KMS-11 (cell line): ENCODE measurements at regions not wholly inside any gene's neighbourhood (a gene's known extent, or its start where the extent isn't known, plus 50 kb on each side); places are given as distances from the start of the nearest gene placed in this dataset.
"Not testable (repeated sequence)": the region's sequence is repeated elsewhere in the genome, so short reads cannot be mapped to it uniquely, and the experiment has no call there.

Source experiments
- H2AFZ ChIP-seq: fragments of 200-600 bp; sonication (generic); 2 replicates; pipeline ENCODE4 v1.6.1; 2016; ENCODE audit warnings: antibody characterized with exemption, mixed run types, low read depth
- H3K27ac ChIP-seq: fragments of 200-600 bp; sonication (generic); 2 replicates; pipeline ENCODE4 v1.6.1; 2016; ENCODE audit warnings: mild to moderate bottlenecking, mixed run types
- H3K27me3 ChIP-seq: fragments of 200-600 bp; sonication (generic); 2 replicates; pipeline ENCODE4 v1.6.1; 2017; ENCODE audit warnings: mild to moderate bottlenecking, low read depth, mixed run types, moderate library complexity; ENCODE audit not compliant: insufficient read depth
- H3K36me3 ChIP-seq: fragments of 200-600 bp; sonication (generic); 2 replicates; pipeline ENCODE4 v1.6.1; 2017; ENCODE audit warnings: mild to moderate bottlenecking, mixed run types; ENCODE audit not compliant: insufficient read depth
- H3K4me1 ChIP-seq: fragments of 200-600 bp; sonication (generic); 2 replicates; pipeline ENCODE4 v1.6.1; 2016; ENCODE audit warnings: mild to moderate bottlenecking, low read depth, mixed run types; ENCODE audit not compliant: poor library complexity, severe bottlenecking
- H3K4me2 ChIP-seq: fragments of 200-600 bp; sonication (generic); 2 replicates; pipeline ENCODE4 v1.7.0; 2016; ENCODE audit warnings: mild to moderate bottlenecking, mixed run types
- H3K4me3 ChIP-seq: fragments of 200-600 bp; sonication (generic); IDR thresholded peaks from 2 replicates; pipeline ENCODE4 v1.6.1; 2017; ENCODE audit warnings: low read depth, low read length, mixed read lengths; ENCODE audit not compliant: insufficient read depth
- H3K79me2 ChIP-seq: fragments of 200-600 bp; sonication (generic); 2 replicates; pipeline ENCODE4 v1.6.1; 2016; ENCODE audit warnings: low read depth, mixed run types; ENCODE audit not compliant: insufficient read depth
- H3K9ac ChIP-seq: fragments of 200-600 bp; sonication (generic); 2 replicates; pipeline ENCODE4 v1.6.1; 2016; ENCODE audit warnings: mild to moderate bottlenecking, mixed run types
- H4K20me1 ChIP-seq: fragments of 200-600 bp; sonication (generic); 2 replicates; pipeline ENCODE4 v1.6.1; 2016; ENCODE audit warnings: mild to moderate bottlenecking, mixed run types; ENCODE audit not compliant: insufficient read depth

DNA sequence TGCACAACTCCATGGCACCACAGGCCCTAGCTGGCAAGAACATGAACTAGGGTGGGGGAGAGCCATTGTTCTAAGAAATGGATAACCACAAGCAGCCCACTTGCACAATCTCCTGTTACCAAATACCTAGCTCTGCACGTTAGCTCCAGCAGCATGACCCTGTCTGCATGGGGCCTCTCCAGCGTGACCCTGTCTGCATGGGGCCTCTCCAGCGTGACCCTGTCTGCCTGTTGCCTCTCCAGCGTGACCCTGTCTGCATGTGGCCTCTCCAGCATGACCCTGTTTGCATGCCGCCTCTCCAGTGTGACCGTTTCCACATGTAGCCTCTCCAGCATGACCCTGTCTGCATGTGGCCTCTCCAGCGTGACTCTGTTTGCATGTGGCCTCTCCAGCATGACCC lies 356.7 kb downstream of the CNTNAP3B start:
- not testable (repeated sequence) for H3K9ac ChIP-seq, H3K4me2 ChIP-seq, H4K20me1 ChIP-seq, H3K27me3 ChIP-seq, H3K36me3 ChIP-seq, H3K79me2 ChIP-seq, H2AFZ ChIP-seq, H3K4me1 ChIP-seq, H3K27ac ChIP-seq, H3K4me3 ChIP-seq

DNA sequence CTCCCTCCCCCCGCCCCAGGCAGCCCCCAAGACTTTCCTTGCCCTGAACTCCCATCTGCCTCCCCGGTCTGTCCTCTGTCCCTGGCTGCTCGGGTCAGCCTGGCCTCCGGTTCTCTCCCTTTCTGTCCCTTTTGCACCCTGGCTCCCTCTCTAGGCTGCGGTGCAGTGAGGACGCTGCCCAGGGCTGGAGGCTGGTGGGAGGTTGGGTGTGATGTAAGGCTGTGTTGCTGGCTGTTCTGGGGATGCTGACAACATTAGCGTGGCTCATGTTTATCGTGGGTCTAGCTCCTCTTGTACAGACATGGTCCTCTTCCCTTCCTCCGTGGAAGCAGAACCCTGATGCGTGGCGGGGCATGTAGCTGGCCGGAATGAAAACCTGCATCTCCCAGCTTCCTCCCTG lies 357.5 kb downstream of the CNTNAP3B start:
- H3K36me3 ChIP-seq, H3K27me3 ChIP-seq, H4K20me1 ChIP-seq: not testable (repeated sequence)

DNA sequence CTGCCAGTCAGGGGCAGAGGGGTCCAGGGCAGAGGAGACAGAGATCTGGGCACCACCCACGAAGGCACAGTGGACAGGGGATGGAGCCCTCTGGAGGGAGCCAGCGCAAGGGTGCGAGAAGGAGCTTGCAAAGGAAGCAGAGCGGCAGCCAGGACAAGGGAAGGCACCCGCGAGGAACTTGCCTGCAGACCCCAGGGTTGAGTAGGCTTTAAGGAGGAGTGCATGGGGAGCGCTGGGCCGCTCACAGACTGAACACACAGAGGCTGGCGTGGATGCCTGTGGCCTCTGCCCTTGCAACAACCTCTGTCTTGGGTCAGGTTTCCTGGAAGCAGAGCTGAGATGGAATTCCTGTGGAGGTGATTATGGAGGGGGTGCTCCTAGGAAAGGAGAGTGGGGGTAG lies 374.4 kb downstream of the CNTNAP3B start:
- not testable (repeated sequence) for H3K36me3 ChIP-seq, H3K27ac ChIP-seq, H3K4me3 ChIP-seq, H2AFZ ChIP-seq, H3K9ac ChIP-seq, H4K20me1 ChIP-seq, H3K79me2 ChIP-seq, H3K4me2 ChIP-seq, H3K4me1 ChIP-seq, H3K27me3 ChIP-seq

More for the DNA sequence above, 357.5 kb downstream of the CNTNAP3B start:
- not testable (repeated sequence) for H3K4me2 ChIP-seq, H3K79me2 ChIP-seq, H3K4me1 ChIP-seq, H3K4me3 ChIP-seq, H2AFZ ChIP-seq, H3K9ac ChIP-seq, H3K27ac ChIP-seq

DNA sequence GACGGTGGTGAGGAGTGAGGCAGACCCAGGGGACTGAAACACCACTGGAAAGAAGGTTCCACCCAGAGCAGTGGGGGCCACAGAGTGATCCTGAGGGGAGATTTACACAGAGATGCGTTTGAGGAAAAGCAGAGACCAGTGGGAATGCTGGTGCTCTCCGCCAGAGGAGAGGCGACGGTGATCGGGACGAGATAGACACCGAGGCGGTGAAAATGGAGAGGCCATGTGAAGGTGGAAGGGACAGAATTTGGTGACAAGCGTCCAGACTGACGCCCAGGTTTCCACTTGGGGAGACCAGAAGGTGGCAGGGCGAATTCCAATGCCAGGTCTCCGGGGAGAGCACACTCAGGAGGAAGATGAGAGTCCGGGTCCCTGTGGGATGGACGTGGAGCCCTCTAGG lies 374.8 kb downstream of the CNTNAP3B start:
- H3K27ac ChIP-seq, H3K79me2 ChIP-seq, H3K36me3 ChIP-seq, H3K9ac ChIP-seq, H3K4me2 ChIP-seq, H4K20me1 ChIP-seq, H2AFZ ChIP-seq, H3K4me3 ChIP-seq, H3K27me3 ChIP-seq, H3K4me1 ChIP-seq: not testable (repeated sequence)

DNA sequence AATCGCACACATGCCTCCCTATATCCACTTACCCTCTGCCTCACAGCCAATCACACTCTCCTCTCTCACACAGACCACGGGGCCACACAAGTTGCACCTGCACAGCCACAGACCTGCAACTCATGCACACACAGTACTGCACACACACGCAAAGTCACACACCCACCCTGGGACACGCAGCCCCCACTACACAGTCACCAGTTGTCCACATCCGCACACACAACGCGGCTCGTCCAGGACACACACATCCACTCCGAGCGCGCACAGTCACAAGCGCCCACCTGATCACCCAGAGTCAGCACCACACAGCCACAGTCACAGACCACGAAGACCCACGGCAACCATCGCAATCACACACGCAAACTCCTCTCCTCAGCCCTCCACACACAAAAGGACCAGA lies 387.3 kb downstream of the CNTNAP3B start:
- not testable (repeated sequence) for H3K4me3 ChIP-seq, H3K27ac ChIP-seq

DNA sequence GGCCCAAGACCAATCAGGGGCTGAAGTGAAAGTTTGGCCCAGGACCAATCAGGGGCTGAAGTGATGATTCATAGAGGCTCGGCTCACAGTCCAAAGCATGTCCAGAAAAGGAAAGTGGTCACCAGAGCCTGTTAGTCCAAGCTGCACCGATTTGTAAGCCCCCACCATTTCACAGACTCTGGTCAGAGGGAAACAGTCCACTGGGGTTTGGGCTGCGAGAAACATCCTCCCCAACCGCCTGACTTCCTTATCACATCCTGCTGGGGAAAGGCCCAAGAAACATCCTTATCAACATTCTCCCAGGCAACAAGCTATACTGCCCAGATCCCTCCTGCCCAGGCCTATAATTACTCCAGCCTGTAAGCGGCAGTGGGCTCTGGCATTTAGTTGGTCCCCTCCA lies 388.1 kb downstream of the CNTNAP3B start:
- not testable (repeated sequence) for H3K9ac ChIP-seq, H3K79me2 ChIP-seq, H4K20me1 ChIP-seq, H3K27ac ChIP-seq, H2AFZ ChIP-seq, H3K4me1 ChIP-seq, H3K4me2 ChIP-seq, H3K36me3 ChIP-seq, H3K27me3 ChIP-seq, H3K4me3 ChIP-seq

More for the DNA sequence above, 387.3 kb downstream of the CNTNAP3B start:
- H3K9ac ChIP-seq, H3K4me1 ChIP-seq, H4K20me1 ChIP-seq, H3K27me3 ChIP-seq, H2AFZ ChIP-seq, H3K36me3 ChIP-seq, H3K4me2 ChIP-seq, H3K79me2 ChIP-seq: not testable (repeated sequence)

DNA sequence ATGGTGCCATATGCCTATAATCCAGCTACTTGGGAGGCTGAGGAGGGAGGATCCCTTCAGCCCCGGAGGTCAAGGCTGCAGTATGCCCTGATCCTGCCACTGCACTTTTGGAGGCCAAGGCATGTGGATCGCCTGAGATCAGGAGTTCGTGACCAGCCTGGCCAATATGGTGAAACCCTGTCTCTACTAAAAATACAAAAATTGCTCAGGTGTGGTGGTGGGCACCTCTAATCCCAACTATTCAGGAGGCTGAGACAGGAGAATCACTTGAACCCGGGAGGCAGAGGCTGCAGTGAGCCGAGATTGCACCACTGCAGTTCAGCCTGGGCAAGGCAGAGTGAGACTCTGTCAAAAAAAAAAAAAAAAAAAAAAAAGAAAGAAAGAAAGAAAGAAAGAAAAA lies 390.5 kb downstream of the CNTNAP3B start:
- not testable (repeated sequence) for H3K4me2 ChIP-seq, H3K79me2 ChIP-seq, H3K4me3 ChIP-seq, H2AFZ ChIP-seq, H3K27me3 ChIP-seq, H3K36me3 ChIP-seq, H4K20me1 ChIP-seq, H3K9ac ChIP-seq, H3K4me1 ChIP-seq, H3K27ac ChIP-seq

DNA sequence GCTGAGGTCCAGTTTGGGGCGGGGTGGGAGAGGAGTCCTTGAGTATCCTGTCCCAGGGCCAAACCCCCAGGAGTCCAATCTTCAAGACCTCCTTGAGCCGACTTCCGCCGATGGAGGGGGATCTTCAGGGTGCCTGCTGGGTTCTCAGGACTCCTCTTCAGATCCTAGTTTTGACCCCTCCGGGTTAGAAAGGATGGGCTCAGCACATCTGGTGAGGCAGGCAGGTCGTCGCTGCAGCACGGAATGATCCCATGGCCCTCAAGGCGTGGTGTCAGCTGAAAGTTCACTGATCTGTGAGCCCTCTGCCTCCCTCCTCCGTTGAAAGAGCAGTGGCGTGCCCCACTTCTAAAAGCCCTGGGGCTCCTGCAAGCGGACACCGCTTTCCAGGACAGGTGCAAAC lies 430.0 kb downstream of the CNTNAP3B start:
- H3K9ac ChIP-seq, H3K4me2 ChIP-seq, H3K79me2 ChIP-seq, H3K4me1 ChIP-seq, H3K27me3 ChIP-seq, H3K36me3 ChIP-seq, H2AFZ ChIP-seq, H4K20me1 ChIP-seq, H3K4me3 ChIP-seq, H3K27ac ChIP-seq: not testable (repeated sequence)

DNA sequence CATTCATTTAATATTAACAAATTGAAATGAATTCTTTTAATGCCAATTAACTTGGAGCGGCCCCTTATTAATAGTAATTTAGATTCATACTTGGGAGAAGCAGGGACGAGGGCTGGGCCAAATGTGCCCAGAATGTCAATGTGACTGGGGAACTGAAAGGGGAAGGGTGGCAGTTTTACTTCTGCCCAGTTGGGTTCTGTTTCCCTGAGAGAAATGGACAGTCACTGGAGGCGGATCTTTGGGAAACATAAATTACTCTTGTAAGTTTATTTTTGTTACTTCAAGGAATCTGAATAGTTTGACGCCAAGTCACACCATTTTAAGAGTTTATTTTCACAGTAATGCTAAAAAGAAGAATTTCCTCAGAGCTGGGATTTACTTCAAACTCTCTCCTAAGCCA lies 432.1 kb downstream of the CNTNAP3B start:
- not testable (repeated sequence) for H3K4me1 ChIP-seq, H3K9ac ChIP-seq, H3K79me2 ChIP-seq, H3K27ac ChIP-seq, H3K4me3 ChIP-seq, H2AFZ ChIP-seq, H4K20me1 ChIP-seq, H3K4me2 ChIP-seq, H3K36me3 ChIP-seq, H3K27me3 ChIP-seq

DNA sequence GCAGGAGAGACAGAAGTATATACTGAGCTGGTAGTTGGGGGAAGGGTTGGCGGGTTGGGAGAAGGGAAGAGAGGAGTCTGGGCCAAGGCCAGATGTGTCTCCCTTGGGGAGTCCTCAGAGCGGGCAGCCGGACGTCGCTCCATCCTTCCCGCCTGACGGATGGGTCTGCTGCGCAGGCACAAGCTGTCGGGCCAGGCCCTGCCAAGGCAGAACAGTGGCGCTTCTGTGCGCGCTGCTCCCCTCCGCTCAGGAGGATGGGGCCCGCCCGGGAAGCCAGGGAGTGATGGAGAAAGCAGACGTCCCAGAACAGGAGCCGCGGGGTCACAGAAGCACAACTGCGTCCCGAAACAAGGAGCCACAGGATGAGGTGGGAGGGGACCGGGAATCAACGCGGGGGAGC lies 449.9 kb downstream of the CNTNAP3B start:
- H3K4me2 ChIP-seq, H3K4me1 ChIP-seq, H3K4me3 ChIP-seq, H4K20me1 ChIP-seq, H3K36me3 ChIP-seq, H3K79me2 ChIP-seq, H3K27me3 ChIP-seq, H2AFZ ChIP-seq, H3K27ac ChIP-seq, H3K9ac ChIP-seq: not testable (repeated sequence)

DNA sequence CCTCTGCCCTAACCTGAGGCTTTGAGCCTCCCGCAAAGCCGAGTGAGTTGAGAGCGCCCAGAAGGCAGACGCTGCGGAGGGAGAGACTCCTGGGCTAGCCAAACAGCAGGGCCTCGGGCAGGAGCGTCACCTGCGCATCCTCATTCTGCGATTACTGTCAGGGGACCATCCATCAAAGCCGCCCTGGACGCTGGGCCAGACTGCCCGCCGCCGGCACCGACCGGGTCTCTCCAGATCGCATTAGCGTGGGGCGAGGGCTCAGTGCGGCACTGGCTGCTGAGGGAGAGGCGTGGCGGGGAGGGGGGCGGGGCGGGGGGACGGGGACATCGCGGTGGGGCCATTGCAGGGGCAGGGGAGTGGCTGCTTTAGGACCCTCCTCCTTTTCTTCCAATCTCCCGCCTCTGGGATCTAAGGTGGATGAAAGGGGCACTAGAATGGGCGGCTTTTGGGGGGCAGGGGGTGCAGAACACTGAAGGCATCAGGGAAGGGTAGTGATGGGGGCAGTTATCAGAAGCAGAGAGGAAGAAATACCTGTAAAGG lies 465.7 kb downstream of the CNTNAP3B start:
- H3K4me3 ChIP-seq, H4K20me1 ChIP-seq, H2AFZ ChIP-seq, H3K4me1 ChIP-seq, H3K9ac ChIP-seq, H3K79me2 ChIP-seq, H3K27me3 ChIP-seq, H3K27ac ChIP-seq, H3K36me3 ChIP-seq, H3K4me2 ChIP-seq: not testable (repeated sequence)
